K562 (cell line): ENCODE measurements at regions not wholly inside any gene's neighbourhood (a gene's known extent, or its start where the extent isn't known, plus 50 kb on each side); places are given as distances from the start of the nearest gene placed in this dataset.

Experiments used
- ATAC-seq: fragments of 200-7000 bp; cut with Tn5 transposase; 3 replicates; pipeline ENCODE4 v1.9.1; 2020; ENCODE audit warnings: moderate library complexity
- BruUV-seq: library from RNA; stranded (reverse); fragments of 400-500 nt; replicated peaks from 2 replicates; lab custom pipeline; 2021; lab: Mats Ljungman, UMichigan
- CTCF ChIA-PET: fragments of 300-600 bp; formaldehyde crosslinking; extraction: SDS; loops from one replicate; lab custom pipeline; 2021; ENCODE audit warnings: low intra/inter-chr PET ratio; lab: Yijun Ruan, JAX
- POLR2A ChIA-PET: fragments of 300-600, 350-650 bp; sonication (Branson Sonifier 250); formaldehyde crosslinking; extraction: SDS; loops from one replicate; lab custom pipeline; 2021; ENCODE audit warnings: antibody characterized with exemption, inconsistent platforms; lab: Yijun Ruan, JAX
- DNase-seq, 4 experiments: peaks; one replicate each; pipeline versions ENCODE4 v3.0.0 to v3.0.0-alpha.2; 2011 to 2018; ENCODE audit warnings: low spot score in 3 of 4, mixed read lengths in 3 of 4; ENCODE audit errors: extremely low read depth in 1 of 4
- FAIRE-seq: peaks from 2 replicates; lab custom pipeline; 2011; peaks lifted over from hg19 to GRCh38; lab: Jason Lieb, UNC
- H2AFZ ChIP-seq: 2 replicates; pipeline ENCODE4 v1.6.0; 2011; ENCODE audit warnings: low read depth, low read length, control low read depth, inconsistent platforms
- H3K27ac ChIP-seq: fragments of 200-600 bp; 3 replicates; pipeline ENCODE4 v1.8.0; 2011; ENCODE audit warnings: low read depth, mild to moderate bottlenecking, control low read depth, inconsistent platforms, low read length, moderate library complexity, mixed read lengths; ENCODE audit errors: extremely low read depth
- H3K27me3 ChIP-seq, 2 experiments: fragments of 300-600 bp in 1 of 2; 2 replicates in 1 of 2; 3 replicates in 1 of 2; pipeline versions ENCODE4 v1.6.0 to v1.8.0; 2011; ENCODE audit warnings: inconsistent platforms in 2 of 2, low read length in 2 of 2, mild to moderate bottlenecking in 1 of 2, mixed read lengths in 1 of 2, moderate library complexity in 1 of 2; ENCODE audit not compliant: control insufficient read depth in 2 of 2, insufficient read depth in 2 of 2
- H3K36me3 ChIP-seq: fragments of 300-600 bp; 3 replicates; pipeline ENCODE4 v1.8.0; 2011; ENCODE audit warnings: mild to moderate bottlenecking, low read length, inconsistent platforms; ENCODE audit not compliant: control insufficient read depth, insufficient read depth
- H3K4me1 ChIP-seq, 2 experiments: fragments of 200-600 bp in 1 of 2; replicated peaks in 1 of 2; 2 replicates in 1 of 2; 3 replicates in 1 of 2; pipeline versions ENCODE4 v1.5.1 to v1.8.0; 2011; ENCODE audit warnings: inconsistent platforms in 2 of 2, low read length in 2 of 2, mild to moderate bottlenecking in 1 of 2, mixed read lengths in 1 of 2, moderate library complexity in 1 of 2; ENCODE audit not compliant: control insufficient read depth in 2 of 2, insufficient read depth in 2 of 2
- H3K4me2 ChIP-seq: 2 replicates; pipeline ENCODE4 v1.6.1; 2011; ENCODE audit warnings: low read length, control low read depth, inconsistent platforms, mixed read lengths; ENCODE audit not compliant: insufficient read depth
- H3K4me3 ChIP-seq: fragments of 200-600 bp; sonication (generic), shearing (Covaris generic); 2 replicates; pipeline ENCODE4 v1.5.1; 2016; ENCODE audit warnings: control low read depth, inconsistent platforms
- H3K79me2 ChIP-seq: fragments of 200-600 bp; 3 replicates; pipeline ENCODE4 v1.8.0; 2011; ENCODE audit warnings: low read length, inconsistent platforms; ENCODE audit not compliant: control insufficient read depth, insufficient read depth
- H3K9ac ChIP-seq, 2 experiments: 2 replicates each; pipeline versions ENCODE4 v1.6.0 to v1.6.1; 2011; ENCODE audit warnings: low read depth in 2 of 2, low read length in 2 of 2, control low read depth in 1 of 2, inconsistent platforms in 1 of 2, mild to moderate bottlenecking in 1 of 2, mixed read lengths in 1 of 2; ENCODE audit not compliant: insufficient read depth in 1 of 2
- H3K9me1 ChIP-seq: one replicate; pipeline ENCODE4 v1.6.0; 2011; ENCODE audit warnings: inconsistent platforms, mild to moderate bottlenecking, low read length, moderate library complexity; ENCODE audit not compliant: control insufficient read depth, insufficient read depth
- H3K9me3 ChIP-seq: replicated peaks from 2 replicates; pipeline ENCODE4 v1.5.1; 2011; ENCODE audit warnings: low read depth, low read length, inconsistent platforms; ENCODE audit not compliant: control insufficient read depth, insufficient read depth
- H4K20me1 ChIP-seq: replicated peaks from 2 replicates; pipeline ENCODE4 v1.6.1; 2011; ENCODE audit warnings: low read length, inconsistent platforms, mixed read lengths; ENCODE audit not compliant: control insufficient read depth, insufficient read depth
- DIDO1 ChIP-seq: fragments of 450-650 bp; IDR thresholded peaks from 2 replicates; pipeline ENCODE4 v1.6.1; 2016; ENCODE audit warnings: low read depth, missing biosample characterization, missing genetic modification characterization
- ELF2 ChIP-seq: fragments of 250-450 bp; sonication (Bioruptor Pico); IDR thresholded peaks from 2 replicates; pipeline ENCODE4 v1.5.0; 2021; ENCODE audit warnings: mild to moderate bottlenecking
- ERF ChIP-seq: fragments of 450-650 bp; formaldehyde crosslinking; IDR thresholded peaks from 2 replicates; pipeline ENCODE4 v1.4.0; 2020; ENCODE audit warnings: mild to moderate bottlenecking, mixed read lengths
- FOS ChIP-seq: IDR thresholded peaks from 3 replicates; pipeline ENCODE4 v1.6.1; 2011; ENCODE audit not compliant: insufficient read length; ENCODE audit errors: extremely low read depth
- FOXA1 ChIP-seq: fragments of 450-650 bp; IDR thresholded peaks from 2 replicates; pipeline ENCODE4 v1.6.1; 2016; ENCODE audit warnings: mild to moderate bottlenecking, borderline replicate concordance
- FOXJ3 ChIP-seq: sonication (generic); formaldehyde crosslinking; IDR thresholded peaks from 2 replicates; pipeline ENCODE4 v1.4.0; 2020; ENCODE audit warnings: mild to moderate bottlenecking, missing genetic modification reagents
- GTF2E2 ChIP-seq: fragments of 200-800 bp; sonication (Bioruptor generic); IDR thresholded peaks from 2 replicates; pipeline ENCODE4 v1.6.1; 2016; ENCODE audit warnings: missing genetic modification characterization, missing compliant biosample characterization
- HDGF ChIP-seq: fragments of 450-650 bp; IDR thresholded peaks from 2 replicates; pipeline ENCODE4 v1.6.1; 2016
- HOMEZ ChIP-seq: fragments of 250-450 bp; sonication (Bioruptor Pico); IDR thresholded peaks from 2 replicates; pipeline ENCODE4 v1.4.0; 2020; ENCODE audit warnings: mild to moderate bottlenecking, moderate library complexity
- KDM2B ChIP-seq: fragments of 250-450 bp; sonication (Bioruptor Pico); IDR thresholded peaks from 2 replicates; pipeline ENCODE4 v1.8.0; 2021; ENCODE audit warnings: mild to moderate bottlenecking, moderate library complexity
- NFYB ChIP-seq: IDR thresholded peaks from 2 replicates; pipeline ENCODE4 v1.6.1; 2011; ENCODE audit warnings: mild to moderate bottlenecking, moderate library complexity; ENCODE audit not compliant: insufficient read length; ENCODE audit errors: extremely low read depth
- NR2C2 ChIP-seq, 2 experiments: fragments of 200-800 bp in 1 of 2; sonication (Bioruptor generic) in 1 of 2; sonication (generic) in 1 of 2; formaldehyde crosslinking in 1 of 2; IDR thresholded peaks; 2 replicates each; pipeline versions ENCODE4 v1.6.1 to v1.8.0; 2016 to 2022; ENCODE audit warnings: mild to moderate bottlenecking in 1 of 2, missing compliant biosample characterization in 1 of 2, missing genetic modification characterization in 1 of 2, missing genetic modification reagents in 1 of 2
- RCOR1 ChIP-seq, 2 experiments: IDR thresholded peaks; 2 replicates each; pipeline ENCODE4 v1.6.1; 2012; ENCODE audit warnings: low read depth in 2 of 2, low read length in 2 of 2, borderline replicate concordance in 1 of 2, improper control_type of control experiment in 1 of 2
- SNAPC5 ChIP-seq: fragments of 250-450 bp; sonication (Bioruptor Pico); IDR thresholded peaks from 2 replicates; pipeline ENCODE4 v1.8.0; 2021; ENCODE audit warnings: moderate library complexity, mild to moderate bottlenecking, inconsistent platforms
- TBL1XR1 ChIP-seq, 2 experiments: IDR thresholded peaks; 2 replicates each; pipeline ENCODE4 v1.6.1; 2012; ENCODE audit warnings: improper control_type of control experiment in 2 of 2, low read length in 2 of 2, mild to moderate bottlenecking in 1 of 2
- ZNF232 ChIP-seq: sonication (generic); formaldehyde crosslinking; IDR thresholded peaks from 2 replicates; pipeline ENCODE4 v1.8.0; 2022; ENCODE audit warnings: mild to moderate bottlenecking, missing genetic modification reagents
- ZNF239 ChIP-seq: fragments of 250-450 bp; sonication (Bioruptor Pico); IDR thresholded peaks from 2 replicates; pipeline ENCODE4 v1.4.0; 2020; ENCODE audit warnings: mild to moderate bottlenecking
- WGBS: fragments of 100-300 bp; shearing (Covaris generic); methylation state at CpG from one replicate; pipeline ENCODE4 v1.1.6; 2016; ENCODE audit warnings: low coverage, mixed read lengths; ENCODE audit not compliant: insufficient coverage; ENCODE audit errors: missing lambda C conversion rate; 5-methylcytosine and 5-hydroxymethylcytosine counted together
- in situ Hi-C: fragments of 300-500 bp; cut with MboI; formaldehyde crosslinking; loops from 4 replicates; pipeline ENCODE4 v1.15.0; 2018; ENCODE audit warnings: inconsistent platforms, mixed read lengths
- intact Hi-C: fragments of 100-400 bp; cut with micrococcal nuclease; formaldehyde crosslinking; loops from 2 replicates; pipeline ENCODE4 v1.14.2; 2022

- no peaks in the 10 kb centered on the region for H3K4me1 ChIP-seq
- FAIRE-seq: no peak
- H3K4me3 ChIP-seq: no peak overlapping the region
- no peaks in the 10 kb centered on the region for H3K36me3 ChIP-seq
- in situ Hi-C loops: no loop called here
- no peaks in the 10 kb centered on the region for H3K79me2 ChIP-seq
- no peak overlapping the region for H2AFZ ChIP-seq
- H3K27me3 ChIP-seq: no peaks in the 10 kb centered on the region
- no peak overlapping the region for H3K9ac ChIP-seq
- POLR2A ChIA-PET: no interaction called here
- H3K9me3 ChIP-seq: no peaks in the 10 kb centered on the region; the same call in 1 of the 2 replicates
- H3K4me2 ChIP-seq: no peak overlapping the region
- ATAC-seq: no peak
- CTCF ChIA-PET: no interaction called here
- no peak for TF ChIP-seq GTF2E2
- no peak overlapping the region for H3K27ac ChIP-seq
- no TSS peak for BruUV-seq
- no peak for DNase-seq
- intact Hi-C loops: no loop called here
- WGBS: 0% methylated on average over 3 of the region's 3 CpGs
- H3K9me1 ChIP-seq: no peaks in the 10 kb centered on the region
- H4K20me1 ChIP-seq: no peaks in the 10 kb centered on the region
Observed at GRCh38 chr1:188281921-188282320, 1453.2 kb downstream of the PLA2G4A start.

- FAIRE-seq (no peak), DNase-seq (no peak), ATAC-seq (no peak)
- 0% methylated on average over 1 of the region's 1 CpG for WGBS
- in situ Hi-C loops: loop anchor here (10.0 kb wide), 1 partner anchor 1400 kb away; no protein-coding TSS in a partner anchor
- Histone ChIP-seq H3K27me3 (no peaks in the 10 kb centered on the region), H3K79me2 (no peaks in the 10 kb centered on the region), H3K4me1 (no peaks in the 10 kb centered on the region), H3K9me3 (peaks cover 5% of the 10 kb centered on the region; the same call in 1 of the 2 replicates), H4K20me1 (no peaks in the 10 kb centered on the region), H3K27ac (no peak overlapping the region), H3K4me3 (no peak overlapping the region), H3K9me1 (no peaks in the 10 kb centered on the region), H3K9ac (no peak overlapping the region), H3K36me3 (no peaks in the 10 kb centered on the region), H2AFZ (no peak overlapping the region), H3K4me2 (no peak overlapping the region)
- ChIA-PET CTCF (no interaction called here), POLR2A (no interaction called here)
- no TSS peak for BruUV-seq
- intact Hi-C loops: no loop called here
- no peak for TF ChIP-seq KDM2B
- no peak for TF ChIP-seq DIDO1 (tag)
- TF ChIP-seq ELF2 (CRISPR knock-in tag): no peak
- TF ChIP-seq ZNF239 (CRISPR knock-in tag): no peak
- TF ChIP-seq SNAPC5: no peak
- TF ChIP-seq TBL1XR1 (IDR thresholded peaks at IDR 0.05; ENCODE audit: low read length in 2 of 2): no peak
- no peak for TF ChIP-seq NFYB
- TF ChIP-seq FOXJ3: no peak
- TF ChIP-seq FOXA1: no peak
- TF ChIP-seq RCOR1 (IDR thresholded peaks at IDR 0.05; ENCODE audit: borderline replicate concordance in 1 of 2, low read depth in 2 of 2, low read length in 2 of 2): no peak
- TF ChIP-seq HOMEZ: no peak
- no peak for TF ChIP-seq FOS
- no peak for TF ChIP-seq HDGF
- no peak for TF ChIP-seq ERF
- no peak for TF ChIP-seq NR2C2 (CRISPR knock-in tag; IDR thresholded peaks at IDR 0.05)
- TF ChIP-seq NR2C2 (tag; IDR thresholded peaks at IDR 0.05): no peak
- TF ChIP-seq ZNF232 (CRISPR knock-in tag): no peak
Observed at GRCh38 chr1:188295157-188295556, 1466.4 kb downstream of the PLA2G4A start.
